GOT3 (cell line): ENCODE measurements at regions not wholly inside any gene's neighbourhood (a gene's known extent, or its start where the extent isn't known, plus 50 kb on each side); places are given as distances from the start of the nearest gene placed in this dataset.
"Not testable (repeated sequence)": the region's sequence is repeated elsewhere in the genome, so short reads cannot be mapped to it uniquely, and the experiment has no call there.

Experiments
- DNase-seq: peaks from one replicate; lab custom pipeline; 2025; ENCODE audit warnings: mixed read lengths; lab: John Stamatoyannopoulos, UW

DNA sequence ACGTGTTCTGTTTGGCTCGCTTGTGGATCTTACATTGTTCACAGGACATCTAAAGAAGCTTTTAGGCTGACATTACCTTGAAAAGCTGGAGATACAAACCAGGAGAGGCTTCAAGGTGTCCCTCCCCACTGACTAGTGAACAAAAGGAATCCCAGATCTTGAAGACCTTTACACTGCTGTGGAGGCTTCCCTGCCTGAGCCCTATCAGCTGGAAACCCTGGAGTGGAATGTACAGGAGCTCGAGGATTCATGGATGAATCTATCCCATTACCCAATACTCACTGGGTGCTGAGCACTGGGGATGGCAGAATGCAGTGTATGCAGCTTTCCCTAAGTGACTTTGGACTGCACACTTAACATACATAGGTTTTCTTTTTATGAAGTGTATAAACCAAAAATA is 82.3 kb upstream of the MFGE8 start:
- DNase-seq, result no peak

DNA sequence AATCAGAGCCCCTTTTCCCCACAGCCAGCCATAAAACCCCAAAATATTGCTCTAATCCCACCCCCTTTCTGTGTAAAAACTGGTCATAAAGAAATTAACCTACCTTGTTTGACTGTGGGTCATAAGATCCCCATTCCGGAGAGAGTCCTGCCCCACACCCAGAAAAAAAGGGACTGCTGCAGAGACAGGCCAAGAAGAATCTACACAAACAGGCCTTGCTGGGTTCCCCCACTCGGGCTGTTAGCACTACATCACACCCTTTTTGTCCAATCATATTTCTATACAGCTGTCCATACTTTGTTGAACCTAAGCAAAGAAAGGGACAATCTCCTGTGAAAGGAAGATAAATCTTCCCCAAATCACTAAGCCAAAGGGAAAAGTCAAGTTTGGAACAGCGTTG is 84.4 kb upstream of the MFGE8 start:
- no peak for DNase-seq

DNA sequence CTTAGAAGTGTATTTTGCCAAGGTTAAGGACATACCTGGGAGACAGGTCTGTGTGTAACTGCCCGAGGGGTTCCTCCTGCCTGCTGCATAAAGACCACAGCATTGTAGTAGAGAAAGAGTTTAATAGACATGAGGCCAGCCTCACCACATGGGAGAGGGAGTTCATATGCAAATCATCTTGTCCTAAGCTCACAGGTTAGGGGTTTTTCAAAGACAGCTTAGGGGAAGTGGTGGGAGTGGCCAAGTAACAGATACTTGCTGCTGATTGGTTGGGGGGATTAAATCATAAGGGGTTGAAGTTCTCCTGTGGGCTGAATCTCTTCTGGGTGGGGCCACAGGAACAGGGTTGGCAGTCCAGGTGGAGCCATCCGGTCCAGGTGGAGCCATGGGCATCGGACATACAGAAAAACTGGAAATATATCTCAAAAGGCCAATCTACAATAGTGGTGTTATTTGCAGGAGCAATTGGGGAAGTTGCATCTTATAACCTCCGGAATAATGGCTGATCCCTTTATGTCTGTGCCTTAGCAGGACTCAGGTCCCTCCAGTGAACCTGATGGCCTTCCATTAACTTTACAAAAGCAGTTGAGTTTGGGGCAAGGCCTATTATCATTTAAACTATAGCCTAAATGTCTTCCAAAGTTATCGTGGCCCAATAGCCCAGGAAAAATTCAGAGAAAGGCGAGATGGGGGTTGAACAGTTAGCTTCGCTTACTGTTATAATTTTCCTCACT is 86.0 kb upstream of the MFGE8 start:
- no peak for DNase-seq

DNA sequence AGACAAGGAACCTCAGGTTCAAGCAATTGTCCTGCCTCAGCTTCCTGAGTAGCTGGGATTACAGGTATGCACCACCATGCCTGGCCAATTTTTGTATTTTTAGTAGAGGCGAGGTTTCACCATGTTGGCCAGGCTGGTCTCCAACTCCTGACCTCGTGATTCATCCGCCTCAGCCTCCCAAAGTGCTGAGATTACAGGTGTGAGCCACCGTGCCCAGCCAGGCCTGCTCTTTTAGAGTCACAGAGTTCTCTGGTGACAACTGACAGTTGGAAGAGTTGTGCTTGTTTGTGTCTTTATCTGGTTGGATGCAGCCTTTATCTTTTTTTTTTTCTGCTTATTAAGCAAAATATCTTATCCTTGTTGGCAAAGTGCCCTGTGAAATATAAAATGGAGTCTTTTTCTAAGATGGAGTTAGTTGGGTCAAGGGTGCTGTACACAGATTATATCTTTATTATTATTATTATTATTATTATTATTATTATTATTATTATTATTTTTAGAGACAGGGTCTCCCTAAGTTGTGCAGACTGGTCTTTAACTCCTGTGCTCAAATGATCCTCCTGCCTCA is 86.5 kb upstream of the ABHD2 start:
- DNase-seq, result not testable (repeated sequence)

DNA sequence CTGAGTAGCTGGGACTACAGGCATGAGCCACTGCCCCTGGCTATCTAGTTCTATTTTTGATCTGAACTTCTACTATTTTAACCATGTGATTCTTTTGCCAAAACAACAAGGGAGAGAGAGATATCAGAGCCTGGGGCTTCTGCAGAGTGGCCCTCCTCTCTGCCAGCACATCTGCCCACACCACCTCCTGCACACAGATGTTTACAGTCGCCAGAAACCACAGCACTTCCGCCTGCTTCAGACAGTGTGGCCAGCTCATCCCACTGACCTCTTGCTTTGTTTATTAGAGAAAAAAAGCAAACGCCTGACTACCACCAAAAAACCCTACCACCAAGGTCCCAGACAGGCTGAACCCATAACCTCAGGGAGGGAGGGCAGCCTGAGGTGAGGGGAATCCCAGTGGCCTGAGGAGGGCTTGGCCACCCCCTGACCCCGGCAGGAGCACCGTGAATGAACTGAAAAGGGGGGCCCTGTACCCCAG is 85.9 kb upstream of the ABHD2 start:
- no peak for DNase-seq

DNA sequence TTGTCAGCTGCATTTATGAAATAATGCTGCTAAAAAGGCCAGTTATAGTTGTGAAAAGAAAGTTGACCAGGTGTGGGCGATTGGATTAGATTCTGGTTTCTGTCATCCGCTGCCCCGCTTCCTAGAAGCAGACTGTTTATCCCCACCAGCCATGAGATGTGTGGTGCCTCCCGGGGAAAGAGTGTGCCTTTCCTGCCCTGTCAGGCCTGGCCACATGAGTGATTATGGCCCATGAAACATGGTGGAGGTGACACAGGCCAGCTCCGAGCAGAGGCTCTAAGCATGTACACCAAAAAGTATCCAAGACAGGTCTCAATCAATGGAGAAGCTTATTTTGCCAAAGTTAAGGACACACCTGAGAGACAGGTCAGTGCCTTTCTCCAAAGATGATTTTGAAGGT is 85.4 kb upstream of the ABHD2 start:
- DNase-seq, result no peak

- no peak for DNase-seq
Measured at GRCh38 chr15:89003865-89004725, 84.2 kb upstream of the ABHD2 start.

GRCh38 chr15:89004726-89005030 is 83.6 kb upstream of the ABHD2 start:
- DNase-seq, result no peak

- DNase-seq, result not testable (repeated sequence)
Measured at GRCh38 chr15:89007527-89007926, 80.7 kb upstream of the ABHD2 start.

- no peak for DNase-seq
Measured at GRCh38 chr15:89007989-89008388, 80.3 kb upstream of the ABHD2 start.

DNA sequence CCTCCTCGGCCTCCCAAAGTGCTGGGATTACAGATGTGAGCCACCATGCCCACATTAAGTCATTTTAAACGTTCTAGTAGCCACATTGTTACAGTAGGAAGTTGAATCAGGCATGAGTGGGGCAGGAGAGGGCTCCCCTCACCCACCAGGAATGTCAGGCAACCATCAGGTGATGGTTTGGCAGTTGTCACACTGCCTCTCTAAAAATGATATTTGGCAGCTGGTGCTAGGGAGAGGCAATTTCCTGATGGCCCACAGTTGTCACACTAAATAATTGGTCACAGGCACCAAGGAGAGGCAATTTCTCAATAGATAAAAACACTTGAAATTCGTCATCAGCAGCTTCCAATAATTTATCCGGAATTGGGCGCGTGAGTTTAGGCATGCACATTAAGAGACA is 79.2 kb upstream of the ABHD2 start:
- no peak for DNase-seq

- no peak for DNase-seq
Measured at GRCh38 chr15:89015412-89016097, 72.7 kb upstream of the ABHD2 start.

DNA sequence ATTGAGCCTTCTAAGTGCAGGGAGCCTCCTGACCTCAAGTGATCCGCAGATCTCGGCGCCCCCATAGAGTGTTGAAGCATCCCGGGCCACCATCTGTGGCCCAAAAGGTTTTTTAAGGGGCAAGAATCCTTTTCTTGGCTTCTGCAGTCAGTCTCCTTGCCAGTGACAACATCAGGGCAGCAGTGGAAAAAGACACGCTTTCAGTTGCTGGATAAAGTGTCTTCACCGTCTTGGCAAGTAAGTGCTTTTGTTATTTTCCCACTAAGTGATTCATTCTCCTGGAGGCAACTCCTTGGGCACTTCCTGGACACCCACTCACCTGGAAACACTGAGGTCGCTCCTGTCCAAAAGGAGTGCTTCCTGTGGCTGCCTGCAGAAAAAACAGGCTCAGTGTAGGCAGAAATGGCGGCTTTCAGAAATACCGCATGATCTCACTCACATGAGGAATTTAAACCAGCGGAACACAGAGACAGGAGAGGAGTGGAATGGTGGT is 71.7 kb upstream of the ABHD2 start:
- no peak for DNase-seq

DNA sequence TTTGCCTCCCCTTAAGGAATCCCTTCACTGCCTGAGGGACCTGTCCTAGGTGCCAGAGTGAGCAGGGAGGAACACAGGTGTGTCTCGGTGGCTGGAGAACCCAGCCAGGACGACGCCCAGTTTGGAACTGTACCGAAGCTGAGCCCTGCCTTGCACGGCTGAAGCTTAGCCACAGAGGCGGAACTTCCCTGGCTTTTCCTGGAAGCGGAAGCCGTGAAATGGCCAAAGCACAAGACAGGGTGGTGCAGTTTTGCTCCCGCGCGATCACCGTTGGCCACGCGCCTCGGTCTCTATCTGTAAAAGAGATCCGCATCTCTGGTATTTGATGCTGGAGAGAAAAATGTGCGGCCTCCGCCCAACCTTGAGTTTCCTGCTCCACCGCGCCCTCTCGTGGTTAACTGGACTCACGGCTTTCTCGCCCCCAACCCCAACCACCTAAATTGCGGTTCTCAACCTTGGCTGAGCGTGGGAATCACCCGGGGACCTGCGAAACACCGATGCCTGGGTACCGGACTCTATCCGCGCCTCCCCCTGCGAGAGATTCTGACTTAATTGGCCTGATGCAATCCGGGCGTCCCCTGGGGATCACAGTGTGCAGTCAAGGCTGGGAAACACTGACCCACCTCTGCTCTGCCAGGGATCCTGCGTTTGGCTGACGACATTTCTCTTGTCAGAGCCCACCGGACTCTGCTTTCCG is 70.7 kb upstream of the ABHD2 start:
- DNase-seq, result peak; percentile 57

DNA sequence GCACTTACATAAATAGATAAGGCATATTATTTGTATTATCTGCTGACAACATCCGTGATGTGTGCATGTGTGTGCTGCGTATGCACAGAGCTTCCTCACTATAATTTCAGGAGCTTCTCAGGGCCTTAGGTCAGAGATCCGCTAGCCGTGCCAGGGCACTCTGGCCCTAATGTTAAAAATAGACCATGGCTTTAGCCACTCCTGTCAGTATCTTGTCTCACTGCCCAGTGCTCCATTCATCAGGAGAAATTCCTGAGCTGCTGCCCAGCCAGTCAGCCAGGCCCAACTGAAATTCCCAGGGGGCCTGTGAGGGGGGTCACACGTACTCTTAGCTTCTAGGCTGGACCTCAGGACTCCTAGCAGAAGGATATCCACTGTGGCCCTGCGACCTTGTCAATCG is 70.0 kb upstream of the ABHD2 start:
- DNase-seq, result no peak

GRCh38 chr15:89019436-89019835 is 68.8 kb upstream of the ABHD2 start:
- no peak for DNase-seq

- DNase-seq, result no peak
Measured at GRCh38 chr15:89021224-89021623, 67.0 kb upstream of the ABHD2 start.

DNA sequence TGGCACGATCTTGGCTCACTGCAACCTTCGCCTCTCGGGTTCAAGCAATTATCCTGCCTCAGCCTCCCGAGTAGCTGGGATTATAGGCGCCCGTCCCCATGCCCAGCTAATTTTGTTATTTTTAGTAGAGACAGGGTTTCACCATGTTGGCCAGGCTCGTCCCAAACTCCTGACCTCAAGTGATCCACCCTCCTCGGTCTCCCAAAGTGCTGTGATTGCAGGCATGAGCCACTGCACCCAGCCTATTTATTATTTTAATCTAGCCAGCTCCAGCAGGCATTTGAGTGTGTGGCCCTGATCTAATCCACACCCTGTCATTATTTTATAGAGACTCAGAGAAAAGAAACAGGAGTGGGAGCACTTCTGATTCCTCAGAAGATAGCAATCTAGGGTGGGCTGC is 66.4 kb upstream of the ABHD2 start:
- DNase-seq, result not testable (repeated sequence)

GRCh38 chr15:89023311-89023961 is 64.8 kb upstream of the ABHD2 start:
- DNase-seq, result no peak

GRCh38 chr15:89024418-89024817 is 63.8 kb upstream of the ABHD2 start:
- DNase-seq, result no peak

DNA sequence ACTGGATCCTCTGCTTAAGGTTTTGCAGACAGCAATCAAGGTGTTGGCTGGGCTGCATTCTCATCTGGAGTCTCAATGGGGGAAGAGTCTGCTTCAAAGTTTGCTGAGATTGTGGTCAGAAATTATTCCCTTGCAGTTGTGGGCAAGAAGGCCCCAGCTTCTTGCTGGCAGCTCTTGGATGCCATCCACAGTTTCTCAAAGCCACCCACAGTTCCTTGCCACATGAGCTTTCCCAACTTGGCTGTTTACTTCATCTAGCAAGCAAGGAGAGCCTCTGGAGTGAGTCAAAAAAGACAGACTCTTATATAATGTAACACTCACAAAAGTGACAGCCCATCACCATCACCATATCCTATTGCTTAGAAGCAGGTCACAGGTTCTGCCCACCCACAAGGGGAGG is 62.1 kb upstream of the ABHD2 start:
- DNase-seq, result no peak
